ENCODE measurements at regions not wholly inside any gene's neighbourhood (a gene's known extent, or its start where the extent isn't known, plus 50 kb on each side); places are given as distances from the start of the nearest gene placed in this dataset.

DNA sequence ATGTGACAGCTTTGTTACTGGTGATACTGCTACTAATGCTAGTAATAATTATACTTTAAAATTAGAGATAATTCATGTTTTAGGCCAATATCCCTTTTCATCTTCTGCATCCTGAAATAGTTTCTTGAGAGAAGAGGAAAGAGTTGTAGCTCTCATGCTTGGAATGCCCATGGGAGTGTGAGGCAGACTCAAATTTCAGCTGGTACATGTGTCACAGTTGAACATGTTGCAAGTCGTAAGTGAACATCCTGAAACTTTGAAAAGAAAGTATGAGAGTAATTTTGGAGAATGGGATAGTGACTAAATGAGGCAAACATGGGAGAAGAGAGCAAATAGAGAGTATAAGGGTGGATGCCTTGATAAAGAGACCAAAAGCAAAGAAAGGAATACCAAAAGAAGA, 168.0 kb downstream of the TMTC3 start:
- H4K5ac ChIP-seq (ENCODE audit: low read depth, low read length) = no peak overlapping the region
- intact Hi-C loops (cut with micrococcal nuclease) (no loop called here), in situ Hi-C loops (cut with MboI; ENCODE audit: low sequenced_read_pairs) (no loop called here), dilution Hi-C loops (cut with HindIII; ENCODE audit: low sequenced_read_pairs, unreplicated experiment) (no loop called here)
- peak overlapping the region; percentile 10; the same call in 1 of the 2 replicates for H3K4me2 ChIP-seq (ENCODE audit: low read depth, low read length)
- peak overlapping the region; percentile 90 for H2BK120ac ChIP-seq (ENCODE audit: low read depth, low read length)
- H3K9me1 ChIP-seq (ENCODE audit: insufficient read depth, low read length) = peaks cover 6% of the 10 kb centered on the region
- H4K20me1 ChIP-seq (ENCODE audit: insufficient read depth, low read length) = no peaks in the 10 kb centered on the region
- peak overlapping the region; percentile 87; the same call in 1 of the 2 replicates for H3K23ac ChIP-seq (ENCODE audit: low read depth, low read length)
- H3K18ac ChIP-seq (ENCODE audit: low read depth, low read length) = peak overlapping the region; percentile 90; the same call in 1 of the 2 replicates
- peak overlapping the region; percentile 56 for H4K91ac ChIP-seq (ENCODE audit: insufficient read depth, low read depth, low read length)
- no peaks in the 10 kb centered on the region for H3K27me3 ChIP-seq (ENCODE audit: control insufficient read depth, insufficient read depth, low read length)
- peak overlapping the region; percentile 86 for H3K4ac ChIP-seq (ENCODE audit: low read depth, low read length)
- H3K9me3 ChIP-seq (ENCODE audit: control insufficient read depth, insufficient read depth, low read length) = peaks cover 2% of the 10 kb centered on the region; the same call in 1 of the 2 replicates
- WGBS, 2 experiments (ENCODE audit: extremely low coverage in 2 of 2, insufficient read length in 1 of 2) = 0% methylated on average over 1 of the region's 1 CpG; no CpG with 5 or more reads in 1 of the 2 experiments
- H3K9ac ChIP-seq (ENCODE audit: low read depth, low read length) = no peak overlapping the region
- peak overlapping the region; percentile 46 to 73 for H4K8ac ChIP-seq (ENCODE audit: low read depth in 2 of 2, low read length in 2 of 2)
- ATAC-seq (ENCODE audit: low read depth) (peak; percentile 78), DNase-seq (peak; percentile 88)
- H3K27ac ChIP-seq (ENCODE audit: insufficient read depth, low read length) = peak overlapping the region; percentile 7; the same call in 1 of the 2 replicates
- H2AK9ac ChIP-seq (replicated peaks; ENCODE audit: low read depth, low read length, poor library complexity) = no peak overlapping the region
- CTCF ChIA-PET = no interaction called here
- TF ChIP-seq MAFK (IDR thresholded peaks at IDR 0.05; ENCODE audit: low read depth, low read length) (no peak), CEBPB (IDR thresholded peaks at IDR 0.05; ENCODE audit: low read depth, low read length) (peak; percentile 83)
- H2BK15ac ChIP-seq (ENCODE audit: low read depth, low read length) = peak overlapping the region; percentile 26; the same call in 1 of the 3 replicates
- peak overlapping the region; percentile 45; the same call in 1 of the 2 replicates for H3K56ac ChIP-seq (ENCODE audit: extremely low read depth, insufficient read depth, low read length)
- H2AFZ ChIP-seq (replicated peaks; ENCODE audit: low read length, poor library complexity) = no peak overlapping the region
- H3K36me3 ChIP-seq (ENCODE audit: control insufficient read depth, insufficient read depth, low read length) = no peaks in the 10 kb centered on the region
- peaks cover 7% of the 10 kb centered on the region; the same call in 1 of the 2 replicates for H3K4me1 ChIP-seq (ENCODE audit: control insufficient read depth, insufficient read depth, low read length)
- peak overlapping the region; percentile 90 for H2BK20ac ChIP-seq (ENCODE audit: low read depth, low read length)
- peak overlapping the region; percentile 62 for H3K14ac ChIP-seq (replicated peaks; ENCODE audit: low read depth, low read length)
- H3K4me3 ChIP-seq (ENCODE audit: insufficient read depth, low read depth, low read length) = no peak overlapping the region
- peak overlapping the region; percentile 60; the same call in 1 of the 2 replicates for H2AK5ac ChIP-seq (ENCODE audit: low read depth, low read length)
- POLR2A ChIA-PET (ENCODE audit: unreplicated experiment) = no interaction called here
- peak overlapping the region; percentile 97 for H2BK5ac ChIP-seq (ENCODE audit: low read depth, low read length, poor library complexity, severe bottlenecking)
- peaks cover 0 to 6% of the 10 kb centered on the region in 2 experiments; a peak in 1 of 4 replicates for H3K79me1 ChIP-seq (ENCODE audit: low read depth in 1 of 2, low read length in 2 of 2)
- BruUV-seq (replicated peaks) = no TSS peak

All from IMR-90 (cell line).